GM23338 (cell line): ENCODE measurements at regions not wholly inside any gene's neighbourhood (a gene's known extent, or its start where the extent isn't known, plus 50 kb on each side); places are given as distances from the start of the nearest gene placed in this dataset.
A peak's percentile ranks its signal among the peaks of the same experiment; 100 is the strongest.

Experiments
- ATAC-seq: fragments of 200-7000 bp; cut with Tn5 transposase; 3 replicates; pipeline ENCODE4 v1.9.1; 2020
- DNase-seq: peaks from one replicate; pipeline ENCODE4 v3.0.0-alpha.2; 2015; ENCODE audit warnings: low spot score
- H2AFZ ChIP-seq: fragments of 200-600 bp; sonication (generic); 2 replicates; pipeline ENCODE4 v1.8.0; 2016; ENCODE audit warnings: antibody characterized with exemption, mild to moderate bottlenecking, moderate library complexity
- H3F3A ChIP-seq: fragments of 200-600 bp; sonication (generic); replicated peaks from 2 replicates; pipeline ENCODE4 v1.8.0; 2017; ENCODE audit warnings: antibody characterized with exemption, mixed run types, low read depth
- H3K27ac ChIP-seq: fragments of 200-600 bp; sonication (generic); 2 replicates; pipeline ENCODE4 v1.6.1; 2016; ENCODE audit warnings: low read depth
- H3K27me3 ChIP-seq: fragments of 200-600 bp; sonication (generic); 2 replicates; pipeline ENCODE4 v1.8.0; 2016; ENCODE audit warnings: mild to moderate bottlenecking, mixed run types, moderate library complexity; ENCODE audit not compliant: insufficient read depth
- H3K36me3 ChIP-seq: fragments of 200-600 bp; sonication (generic); 2 replicates; pipeline ENCODE4 v1.8.0; 2016; ENCODE audit warnings: mild to moderate bottlenecking; ENCODE audit not compliant: insufficient read depth
- H3K4me1 ChIP-seq: fragments of 200-600 bp; sonication (generic); 2 replicates; pipeline ENCODE4 v1.8.0; 2016; ENCODE audit warnings: mild to moderate bottlenecking, moderate library complexity; ENCODE audit not compliant: insufficient read depth
- H3K4me2 ChIP-seq: fragments of 200-600 bp; sonication (generic); 2 replicates; pipeline ENCODE4 v1.7.1; 2017; ENCODE audit warnings: mixed run types
- H3K4me3 ChIP-seq: fragments of 200-600 bp; sonication (generic); 2 replicates; pipeline ENCODE4 v1.6.1; 2016; ENCODE audit warnings: mixed run types
- H3K79me2 ChIP-seq: fragments of 200-600 bp; sonication (generic); replicated peaks from 2 replicates; pipeline ENCODE4 v1.8.0; 2017; ENCODE audit warnings: mild to moderate bottlenecking; ENCODE audit not compliant: insufficient read depth
- H3K9me2 ChIP-seq: fragments of 200-600 bp; sonication (generic); 2 replicates; pipeline ENCODE4 v1.8.0; 2017; ENCODE audit not compliant: insufficient read depth
- H4K20me1 ChIP-seq: fragments of 200-600 bp; sonication (generic); replicated peaks from 2 replicates; pipeline ENCODE4 v1.8.0; 2017; ENCODE audit warnings: mild to moderate bottlenecking; ENCODE audit not compliant: insufficient read depth
- H3K27ac Mint-ChIP-seq: 2 replicates; pipeline ENCODE4 v1.8.0; 2020; ENCODE audit warnings: inconsistent platforms, mild to moderate bottlenecking, moderate library complexity, mixed read lengths
- H3K27me3 Mint-ChIP-seq: 3 replicates; pipeline ENCODE4 v1.8.0; 2022; ENCODE audit warnings: low read depth, mild to moderate bottlenecking, moderate library complexity, mixed read lengths, inconsistent platforms; ENCODE audit not compliant: insufficient read depth, poor library complexity
- H3K36me3 Mint-ChIP-seq: 3 replicates; pipeline ENCODE4 v1.8.0; 2021; ENCODE audit warnings: low read depth, mild to moderate bottlenecking, inconsistent platforms, moderate library complexity, mixed read lengths
- H3K4me1 Mint-ChIP-seq: 3 replicates; pipeline ENCODE4 v1.8.0; 2020; ENCODE audit warnings: mild to moderate bottlenecking, inconsistent platforms, mixed read lengths
- H3K4me3 Mint-ChIP-seq: 3 replicates; pipeline ENCODE4 v1.8.0; 2021; ENCODE audit warnings: moderate library complexity, mild to moderate bottlenecking, inconsistent platforms, mixed read lengths
- H3K9me3 Mint-ChIP-seq: 3 replicates; pipeline ENCODE4 v1.8.0; 2020; ENCODE audit warnings: moderate library complexity, mild to moderate bottlenecking, inconsistent platforms, mixed read lengths
- CREB1 ChIP-seq: fragments of 250-450 bp; sonication (Bioruptor Pico); IDR thresholded peaks from 2 replicates; pipeline ENCODE4 v1.5.0; 2020; ENCODE audit warnings: low read depth, mild to moderate bottlenecking, moderate library complexity
- ETS1 ChIP-seq: IDR thresholded peaks from 2 replicates; pipeline ENCODE4 v1.6.1; 2016; ENCODE audit warnings: antibody characterized with exemption
- EZH2 ChIP-seq: fragments of 200-600 bp; sonication (generic); IDR thresholded peaks from one replicate; pipeline ENCODE4 v1.8.0; 2017; ENCODE audit warnings: antibody characterized with exemption, mild to moderate bottlenecking, low read depth; ENCODE audit not compliant: unreplicated experiment
- EZH2phosphoT487 ChIP-seq: fragments of 200-600 bp; sonication (generic); IDR thresholded peaks from one replicate; pipeline ENCODE4 v1.8.1; 2018; ENCODE audit warnings: antibody characterized with exemption; ENCODE audit not compliant: unreplicated experiment
- JUNB ChIP-seq: IDR thresholded peaks from one replicate; pipeline ENCODE4 v1.6.1; 2016; ENCODE audit warnings: antibody characterized with exemption; ENCODE audit not compliant: unreplicated experiment
- NANOG ChIP-seq: IDR thresholded peaks from 2 replicates; pipeline ENCODE4 v1.6.1; 2016; ENCODE audit warnings: antibody characterized with exemption, borderline replicate concordance
- POLR2AphosphoS5 ChIP-seq: IDR thresholded peaks from 2 replicates; pipeline ENCODE4 v1.6.1; 2016; ENCODE audit warnings: antibody characterized with exemption, low read depth
- REST ChIP-seq: IDR thresholded peaks from one replicate; pipeline ENCODE4 v1.6.1; 2018; ENCODE audit warnings: antibody characterized with exemption; ENCODE audit not compliant: unreplicated experiment
- STAT1 ChIP-seq: IDR thresholded peaks from one replicate; pipeline ENCODE4 v1.6.1; 2016; ENCODE audit warnings: antibody characterized with exemption; ENCODE audit not compliant: unreplicated experiment
- ZNF114 ChIP-seq: fragments of 250-450 bp; sonication (Bioruptor Pico); IDR thresholded peaks from 2 replicates; pipeline ENCODE4 v1.5.0; 2020; ENCODE audit warnings: mild to moderate bottlenecking, moderate library complexity
- ZNF331 ChIP-seq: fragments of 250-450 bp; sonication (Bioruptor Pico); IDR thresholded peaks from 2 replicates; pipeline ENCODE4 v1.5.0; 2020; ENCODE audit warnings: low read depth, mild to moderate bottlenecking, moderate library complexity
- ZNF462 ChIP-seq: fragments of 250-450 bp; sonication (Bioruptor Pico); IDR thresholded peaks from 2 replicates; pipeline ENCODE4 v1.5.0; 2020; ENCODE audit warnings: mild to moderate bottlenecking, moderate library complexity
- TF ChIP-seq, protein P1 (sequence below), 2 experiments: fragments of 200-600 bp in 1 of 2; sonication (generic) in 1 of 2; conservative IDR thresholded peaks; 2 replicates each; pipeline versions ENCODE4 v1.5.1 to v1.6.1; 2016 to 2017; ENCODE audit warnings: antibody characterized with exemption in 2 of 2, low read depth in 2 of 2, mild to moderate bottlenecking in 2 of 2, moderate library complexity in 1 of 2

DNA sequence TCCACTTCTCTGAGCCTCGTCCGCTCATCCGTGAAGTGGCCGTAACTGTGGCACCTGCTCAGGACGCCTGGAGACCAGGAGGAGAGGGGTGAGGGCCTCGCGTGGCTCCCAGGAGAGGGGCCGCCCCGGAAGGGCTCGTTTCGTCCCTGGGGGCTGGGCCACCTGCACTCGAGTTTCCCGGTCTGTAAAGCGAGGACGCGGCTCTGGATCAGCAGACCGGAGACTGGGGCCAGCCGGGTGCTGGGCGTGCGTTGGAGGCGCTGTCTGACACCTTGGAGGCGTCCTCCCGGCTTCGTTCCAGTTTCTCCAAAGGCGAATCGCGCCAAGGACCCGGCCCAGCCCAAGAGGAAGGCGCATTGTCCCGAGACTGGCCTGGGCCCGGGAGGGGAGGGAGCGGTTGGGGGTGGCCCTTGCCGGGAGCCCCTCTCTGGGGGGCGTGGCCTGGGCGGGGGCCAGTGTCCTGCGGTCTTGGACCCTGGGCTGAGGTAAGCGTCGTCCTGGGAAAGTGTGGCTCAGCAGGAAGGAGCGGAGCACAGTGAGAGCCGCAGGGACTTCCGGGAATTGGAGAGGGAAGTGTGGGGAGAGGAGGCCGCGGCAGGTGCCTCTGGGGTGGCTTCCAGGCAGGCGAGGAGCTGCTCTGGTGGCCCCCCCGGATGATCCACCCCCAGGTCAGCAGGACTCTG, 89.6 kb downstream of the FOXL3 start:
- Mint-ChIP-seq H3K4me1 (peaks cover 4% of the 10 kb centered on the region; the same call in 2 of the 3 replicates), H3K36me3 (no peaks in the 10 kb centered on the region; the same call in 2 of the 3 replicates), H3K27ac (no peak overlapping the region), H3K27me3 (peaks cover 8% of the 10 kb centered on the region), H3K4me3 (peak overlapping the region; percentile 68; the same call in 2 of the 3 replicates), H3K9me3 (peaks cover 15% of the 10 kb centered on the region)
- H4K20me1 ChIP-seq: no peaks in the 10 kb centered on the region
- peak overlapping the region; percentile 40; the same call in 1 of the 2 replicates for H3K4me3 ChIP-seq
- H3F3A ChIP-seq: no peaks in the 10 kb centered on the region
- H3K27ac ChIP-seq: no peak overlapping the region
- ATAC-seq (peak; percentile 62), DNase-seq (peak; percentile 66)
- H3K4me1 ChIP-seq: no peaks in the 10 kb centered on the region
- H3K79me2 ChIP-seq: no peaks in the 10 kb centered on the region
- H3K9me2 ChIP-seq: no peaks in the 10 kb centered on the region
- H3K27me3 ChIP-seq: no peaks in the 10 kb centered on the region
- TF ChIP-seq STAT1 (no peak), ZNF331 (CRISPR knock-in tag) (no peak), POLR2AphosphoS5 (no peak), EZH2phosphoT487 (no peak), JUNB (no peak), ZNF114 (CRISPR knock-in tag) (no peak), CREB1 (CRISPR knock-in tag) (no peak), ZNF462 (no peak), EZH2 (no peak), ETS1 (no peak), REST (no peak), NANOG (no peak)
- TF ChIP-seq, protein P1, sequence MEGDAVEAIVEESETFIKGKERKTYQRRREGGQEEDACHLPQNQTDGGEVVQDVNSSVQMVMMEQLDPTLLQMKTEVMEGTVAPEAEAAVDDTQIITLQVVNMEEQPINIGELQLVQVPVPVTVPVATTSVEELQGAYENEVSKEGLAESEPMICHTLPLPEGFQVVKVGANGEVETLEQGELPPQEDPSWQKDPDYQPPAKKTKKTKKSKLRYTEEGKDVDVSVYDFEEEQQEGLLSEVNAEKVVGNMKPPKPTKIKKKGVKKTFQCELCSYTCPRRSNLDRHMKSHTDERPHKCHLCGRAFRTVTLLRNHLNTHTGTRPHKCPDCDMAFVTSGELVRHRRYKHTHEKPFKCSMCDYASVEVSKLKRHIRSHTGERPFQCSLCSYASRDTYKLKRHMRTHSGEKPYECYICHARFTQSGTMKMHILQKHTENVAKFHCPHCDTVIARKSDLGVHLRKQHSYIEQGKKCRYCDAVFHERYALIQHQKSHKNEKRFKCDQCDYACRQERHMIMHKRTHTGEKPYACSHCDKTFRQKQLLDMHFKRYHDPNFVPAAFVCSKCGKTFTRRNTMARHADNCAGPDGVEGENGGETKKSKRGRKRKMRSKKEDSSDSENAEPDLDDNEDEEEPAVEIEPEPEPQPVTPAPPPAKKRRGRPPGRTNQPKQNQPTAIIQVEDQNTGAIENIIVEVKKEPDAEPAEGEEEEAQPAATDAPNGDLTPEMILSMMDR (conservative IDR thresholded peaks at IDR 0.05; ENCODE audit: low read depth in 2 of 2): no peak
- H3K36me3 ChIP-seq: no peaks in the 10 kb centered on the region
- peak overlapping the region; percentile 66 for H3K4me2 ChIP-seq
- H2AFZ ChIP-seq: peak overlapping the region; percentile 84
